ENCODE measurements at regions not wholly inside any gene's neighbourhood (a gene's known extent, or its start where the extent isn't known, plus 50 kb on each side); places are given as distances from the start of the nearest gene placed in this dataset.
"Not testable (repeated sequence)": the region's sequence is repeated elsewhere in the genome, so short reads cannot be mapped to it uniquely, and the experiment has no call there.

DNA sequence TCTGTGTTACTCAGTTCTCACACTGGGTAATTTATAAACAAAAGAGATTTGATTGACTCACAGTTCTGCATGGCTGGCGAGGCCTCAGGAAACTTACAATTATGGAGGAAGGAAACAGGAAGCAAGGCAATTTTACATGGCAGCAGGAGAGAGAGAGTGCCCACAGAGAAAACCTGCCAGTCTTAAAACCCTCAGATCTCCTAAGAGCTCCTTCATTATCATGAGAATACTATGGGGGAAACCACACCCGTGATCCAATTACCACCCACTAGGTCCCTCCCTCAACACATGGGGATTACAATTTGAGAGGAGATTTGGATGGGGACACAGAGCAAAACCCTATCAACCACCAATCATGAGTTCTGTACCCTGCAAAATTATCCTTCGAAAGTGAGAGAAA is 1180.8 kb downstream of the JRKL start:
- no peak for DNase-seq (ENCODE audit: low read depth)

DNA sequence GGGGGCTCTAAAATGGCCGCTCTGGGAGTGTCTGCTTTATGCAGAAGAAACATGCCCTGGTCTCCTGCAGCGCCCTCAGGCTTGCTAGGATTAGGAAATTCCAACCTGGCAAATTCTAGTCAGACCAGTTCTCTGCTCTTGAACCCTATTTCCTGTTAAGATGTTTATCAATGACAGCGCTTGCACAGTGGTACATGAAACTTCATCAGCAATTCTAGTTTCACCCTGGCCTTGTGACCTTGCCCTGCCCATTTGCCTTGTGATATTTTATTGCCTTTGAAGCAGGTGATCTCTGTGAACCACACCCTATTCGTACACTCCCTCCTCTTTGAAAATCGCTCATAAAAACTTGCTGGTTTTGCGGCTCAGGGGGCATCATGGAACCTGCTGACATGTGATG is 1184.0 kb downstream of the JRKL start:
- DNase-seq (ENCODE audit: low read depth), result not testable (repeated sequence)

DNA sequence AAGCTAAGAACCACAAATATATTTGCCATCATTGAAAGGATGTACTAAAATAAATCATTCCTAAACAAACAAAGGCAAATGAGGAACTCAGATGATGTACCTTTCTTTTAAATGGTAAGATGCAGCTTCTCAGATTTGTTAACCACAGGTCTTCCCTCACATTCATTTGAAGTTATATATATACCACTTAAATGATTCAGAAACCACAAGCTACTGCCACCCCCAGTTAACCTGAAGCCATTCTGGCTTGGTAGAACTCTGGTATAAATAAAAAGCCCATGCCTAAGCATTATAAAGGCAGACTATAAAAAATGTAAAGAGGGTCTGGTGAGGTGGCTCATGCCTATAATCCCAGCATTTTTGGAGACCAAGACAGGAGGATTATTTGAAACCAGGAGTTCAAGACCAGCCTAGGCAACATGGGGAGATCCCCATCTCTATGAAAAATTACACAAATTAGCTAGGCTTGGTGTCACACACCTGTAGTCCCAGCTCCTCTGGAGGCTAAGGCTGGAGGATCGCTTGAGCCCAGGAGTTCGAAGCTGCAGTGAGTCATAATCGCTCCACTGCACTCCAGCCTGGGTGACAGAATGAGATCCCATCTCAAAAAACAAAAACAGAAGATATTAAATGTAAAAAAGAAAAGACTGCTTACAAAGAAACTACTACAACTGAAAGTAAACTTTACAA is 1185.3 kb downstream of the JRKL start:
- DNase-seq (ENCODE audit: low read depth), result peak; percentile 18

DNA sequence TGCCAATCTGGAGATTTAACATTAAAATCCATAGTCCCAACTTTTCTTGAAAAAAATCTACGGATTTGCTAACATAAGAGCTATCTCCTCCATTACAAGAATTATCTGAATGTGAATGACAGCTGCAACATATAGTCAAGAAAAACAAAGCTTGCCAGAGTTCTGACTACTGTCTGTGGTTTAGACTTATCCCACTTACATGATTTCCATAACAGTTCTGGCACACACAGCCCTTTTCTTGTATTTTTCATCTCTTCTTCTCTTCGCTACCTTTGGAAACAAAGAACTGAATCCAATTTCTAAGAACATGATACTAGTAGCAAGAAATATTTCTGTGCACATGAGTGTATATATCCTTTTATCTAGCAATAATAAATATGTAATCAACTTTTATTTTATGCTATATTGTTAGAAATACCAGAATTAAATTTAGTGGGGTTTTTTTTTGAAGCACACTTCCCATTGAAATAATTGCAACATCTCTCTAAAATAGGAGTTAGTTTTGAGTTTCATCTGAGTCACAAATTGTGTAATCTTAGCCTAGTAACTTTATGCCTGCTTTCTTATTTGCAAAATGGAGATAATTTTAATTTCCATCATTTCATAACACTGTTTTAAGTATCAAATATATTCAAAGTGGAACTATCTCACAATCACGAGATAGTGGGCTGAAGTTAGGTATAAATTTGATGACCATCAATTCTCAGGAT is 1217.6 kb downstream of the JRKL start:
- peak; percentile 64 for DNase-seq (ENCODE audit: low read depth)

DNA sequence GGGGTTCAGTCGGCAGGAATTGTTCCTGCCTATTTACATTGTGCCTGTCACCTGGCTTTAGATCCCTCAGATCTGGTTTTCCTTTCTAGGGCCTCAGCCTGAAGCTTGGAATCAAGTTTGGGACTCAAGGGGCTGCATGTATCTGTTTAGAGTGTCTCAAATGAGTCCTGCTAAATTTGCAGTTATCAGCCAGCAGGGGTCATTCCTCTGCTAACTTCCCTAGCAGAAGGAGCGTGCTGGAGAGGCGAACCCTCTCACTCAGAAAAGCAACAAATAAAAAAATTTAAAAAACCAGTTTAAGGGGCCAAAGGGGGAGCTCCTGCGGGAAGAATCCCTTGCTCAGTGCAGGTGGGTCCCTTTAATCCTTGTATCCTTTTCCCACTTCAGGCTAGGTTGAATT is 1220.2 kb downstream of the JRKL start:
- DNase-seq (ENCODE audit: low read depth), result peak; percentile 14

DNA sequence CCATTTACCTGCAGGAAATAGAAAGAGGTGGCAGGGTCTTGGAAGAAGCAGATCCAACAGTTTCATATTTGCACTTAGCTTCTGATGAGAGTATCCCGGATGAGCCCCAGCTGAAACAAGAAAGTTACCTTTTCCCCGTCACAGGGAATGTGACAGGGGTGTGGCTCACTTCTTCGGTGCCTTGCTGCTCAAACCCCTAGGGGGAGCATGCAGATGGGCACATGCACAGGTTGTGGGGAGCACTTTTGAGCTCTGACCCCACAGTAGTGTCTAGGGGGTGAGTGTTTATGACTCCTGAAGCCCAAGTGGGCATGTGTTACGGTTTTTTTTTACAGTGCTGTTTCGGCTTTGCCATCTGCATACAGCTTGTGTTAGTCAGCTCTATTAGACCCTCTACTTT is 1221.0 kb downstream of the JRKL start:
- DNase-seq (ENCODE audit: low read depth), result no peak

DNA sequence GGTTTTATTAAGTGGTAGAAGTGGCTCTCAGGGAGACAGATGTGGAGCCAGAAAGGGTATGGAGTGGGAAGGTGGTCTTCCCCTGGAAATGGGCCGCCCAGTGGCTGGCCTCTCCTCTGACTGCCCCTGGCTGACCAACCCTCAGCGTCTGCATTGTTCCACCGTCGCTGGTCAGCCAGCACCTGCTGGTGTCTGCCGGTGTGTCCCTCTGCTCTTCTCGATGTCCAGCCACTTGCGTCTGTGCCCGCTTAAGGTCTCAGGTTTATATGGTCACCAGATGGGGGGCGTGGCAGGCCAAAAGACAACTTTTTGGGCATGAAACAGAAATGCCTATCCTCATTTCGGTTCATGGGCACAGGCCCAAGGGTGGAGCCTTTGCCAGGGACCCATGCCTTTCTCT is 1221.5 kb downstream of the JRKL start:
- DNase-seq (ENCODE audit: low read depth), result no peak

DNA sequence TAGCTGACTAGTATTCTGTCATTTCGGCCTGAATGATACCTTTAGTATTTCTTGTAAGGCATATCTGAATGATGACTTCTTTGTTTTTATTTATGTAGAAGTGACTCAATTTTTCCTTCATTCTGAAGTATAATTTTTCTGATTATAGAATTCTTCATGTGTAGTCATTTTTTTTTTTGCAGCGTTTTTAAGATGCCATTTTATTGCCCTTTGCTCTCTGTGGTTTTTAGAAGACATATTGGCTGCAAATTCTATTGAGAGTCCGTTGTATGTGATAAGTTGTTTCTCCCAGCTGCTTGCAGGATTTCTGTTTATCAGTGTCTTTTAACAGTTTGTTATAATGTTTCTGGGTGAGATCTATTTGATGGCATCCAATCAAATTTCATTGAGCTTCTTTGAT is 1224.8 kb downstream of the JRKL start:
- DNase-seq (ENCODE audit: low read depth), result peak; percentile 53

DNA sequence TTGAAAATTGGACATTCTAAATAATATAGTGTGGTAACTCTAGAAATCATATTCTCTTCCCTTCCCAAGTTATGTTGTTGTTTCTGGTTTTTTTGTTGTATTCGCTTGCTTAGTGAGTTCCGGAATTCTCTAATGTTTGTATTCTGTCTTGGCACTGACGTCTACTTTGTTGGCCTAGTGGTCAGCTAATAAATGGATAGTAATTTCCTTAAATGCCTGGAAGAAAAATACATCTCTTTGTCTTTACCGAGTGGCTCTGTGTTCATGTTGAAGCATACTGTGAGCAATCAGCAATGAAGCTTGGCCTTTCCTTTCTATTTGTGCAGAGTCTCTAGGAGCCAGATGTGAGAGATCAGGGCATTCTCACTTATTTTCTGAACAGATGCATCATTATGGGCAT is 1225.7 kb downstream of the JRKL start:
- no peak for DNase-seq (ENCODE audit: low read depth)

DNA sequence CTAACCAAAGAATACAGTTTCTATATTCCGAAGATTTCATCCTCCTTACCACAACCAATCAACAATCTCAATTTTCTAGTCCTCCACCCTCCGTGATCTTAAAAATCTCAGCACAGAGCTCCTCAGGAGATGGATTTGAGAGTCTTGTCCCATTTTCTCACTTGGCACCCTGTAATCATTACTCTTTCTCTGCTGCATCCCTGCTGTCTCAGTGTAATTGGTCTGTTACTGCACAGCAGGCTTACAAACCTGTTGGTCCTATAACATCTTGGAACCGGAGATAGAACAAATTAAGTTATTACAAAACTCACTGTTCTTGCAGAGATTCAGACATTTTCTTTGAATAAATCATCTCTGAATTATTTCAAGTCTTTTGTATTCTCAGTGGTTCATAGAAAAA is 1227.2 kb downstream of the JRKL start:
- no peak for DNase-seq (ENCODE audit: low read depth)

DNA sequence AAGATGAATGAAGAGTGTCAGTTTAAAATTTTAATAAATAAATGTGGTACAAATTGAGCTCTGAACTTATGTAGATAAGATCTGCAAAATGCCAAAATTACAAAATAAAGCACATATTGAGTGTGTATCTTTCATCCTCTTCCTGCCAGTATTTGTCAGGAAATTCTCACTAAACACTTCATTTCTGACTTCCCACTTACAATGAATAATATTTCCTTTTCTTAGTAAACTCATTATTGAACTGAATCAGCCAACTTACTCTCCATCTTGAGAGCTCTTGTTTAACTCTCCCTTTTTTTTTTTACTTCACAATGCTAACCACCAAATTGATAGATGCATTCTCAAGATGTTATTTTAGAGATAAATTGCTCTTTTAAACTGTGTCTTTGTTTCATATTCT is 1230.2 kb downstream of the JRKL start:
- no peak for DNase-seq (ENCODE audit: low read depth)

DNA sequence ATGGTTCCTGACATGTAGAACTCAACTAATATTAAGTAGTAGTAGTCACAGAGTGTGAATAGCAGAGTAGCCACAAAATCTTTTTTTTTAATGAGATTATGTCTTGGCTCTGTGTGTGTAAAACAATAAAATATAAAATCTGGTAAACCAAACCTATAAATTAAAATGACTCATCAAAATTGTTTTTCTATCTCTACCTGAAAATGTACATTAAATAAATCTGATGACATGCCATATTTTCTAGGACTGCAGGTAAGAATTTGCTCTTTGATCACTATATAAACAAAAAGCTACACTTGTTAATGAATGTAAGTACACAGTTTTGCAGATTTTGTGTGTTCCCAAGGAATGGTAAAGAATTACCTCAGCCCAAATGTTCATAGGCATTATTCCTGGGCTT is 1231.5 kb downstream of the JRKL start:
- DNase-seq (ENCODE audit: low read depth), result no peak

DNA sequence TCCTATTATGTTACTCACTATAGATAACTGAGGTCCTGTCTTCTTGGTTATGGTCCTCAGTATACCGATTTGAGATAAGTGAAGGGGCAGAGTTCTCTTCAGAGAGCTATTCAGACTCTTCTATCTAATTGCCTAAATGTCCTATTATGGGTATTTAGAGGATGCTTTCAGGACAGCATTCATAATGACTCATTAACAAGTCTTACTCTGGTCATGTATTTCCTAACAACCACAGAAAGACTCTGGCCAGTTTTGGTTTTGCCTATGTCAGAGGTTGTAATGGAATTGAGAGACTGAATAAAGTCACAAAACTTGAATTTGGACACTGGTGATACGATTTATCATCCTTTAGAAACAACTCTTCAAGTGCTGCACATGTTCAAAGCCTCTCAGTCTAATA is 1233.0 kb downstream of the JRKL start:
- DNase-seq (ENCODE audit: low read depth), result peak; percentile 66

DNA sequence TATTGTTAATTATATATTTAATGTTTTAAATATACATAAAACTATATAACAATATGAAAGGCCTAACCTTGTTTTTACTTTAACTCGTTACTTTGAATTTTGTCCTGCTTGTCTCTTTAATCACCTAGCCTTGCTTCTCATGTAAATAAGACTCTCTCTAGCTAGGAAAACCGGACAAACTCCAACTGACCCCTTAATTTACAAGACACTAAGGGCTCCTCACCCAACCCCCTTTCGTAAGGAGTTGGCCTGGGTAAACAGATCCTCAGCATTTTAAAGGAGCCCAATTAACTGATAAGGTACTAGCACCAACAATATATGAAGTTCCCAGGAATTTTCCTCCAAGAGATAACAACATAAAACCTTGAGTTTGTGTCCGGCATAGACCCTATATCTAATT is 1246.9 kb downstream of the JRKL start:
- not testable (repeated sequence) for DNase-seq (ENCODE audit: low read depth)

DNA sequence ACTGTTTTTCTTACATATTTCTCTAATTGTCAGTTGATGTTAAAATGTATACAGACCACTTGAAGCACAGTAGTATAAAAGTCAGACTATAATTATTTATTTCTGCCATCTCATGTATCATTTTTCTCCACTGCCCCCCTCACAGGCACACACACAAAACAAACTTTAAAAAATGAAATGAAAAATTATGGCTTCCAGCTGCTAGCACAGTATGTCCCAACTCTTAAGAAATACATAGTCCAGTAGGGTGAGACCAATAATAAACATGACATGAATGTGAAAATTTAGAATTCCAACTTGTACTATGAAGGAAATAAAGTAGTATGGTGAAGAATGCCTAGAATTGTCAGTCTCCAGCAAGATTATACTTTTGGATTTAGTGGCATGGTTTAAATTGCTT is 1247.9 kb downstream of the JRKL start:
- DNase-seq (ENCODE audit: low read depth), result no peak

DNA sequence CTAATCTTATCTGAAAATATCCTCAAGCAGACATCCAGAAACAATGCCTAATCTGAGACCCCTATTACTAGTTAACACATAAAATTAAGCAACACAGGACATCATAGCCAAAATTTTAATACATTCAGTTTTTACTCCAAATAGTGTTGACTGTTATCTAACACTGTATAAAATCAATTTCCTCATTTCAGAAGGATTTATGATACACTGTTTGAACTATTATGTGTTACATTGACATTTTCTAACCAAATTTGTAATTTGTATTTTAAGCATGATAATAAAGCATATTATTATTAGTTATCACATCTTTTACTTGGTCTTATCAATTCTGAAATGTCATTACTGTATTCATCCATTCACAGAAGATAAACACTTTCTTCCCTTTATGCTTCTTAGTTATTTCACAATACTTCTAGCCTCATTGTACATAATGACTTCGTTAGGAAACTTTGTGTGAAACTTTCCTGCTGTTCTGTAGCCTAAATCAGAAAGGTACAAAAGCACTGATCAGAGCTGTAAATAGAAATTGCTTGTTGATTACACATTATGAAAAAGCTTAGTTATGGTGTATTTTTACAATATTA is 1248.9 kb downstream of the JRKL start:
- no peak for DNase-seq (ENCODE audit: low read depth)

DNA sequence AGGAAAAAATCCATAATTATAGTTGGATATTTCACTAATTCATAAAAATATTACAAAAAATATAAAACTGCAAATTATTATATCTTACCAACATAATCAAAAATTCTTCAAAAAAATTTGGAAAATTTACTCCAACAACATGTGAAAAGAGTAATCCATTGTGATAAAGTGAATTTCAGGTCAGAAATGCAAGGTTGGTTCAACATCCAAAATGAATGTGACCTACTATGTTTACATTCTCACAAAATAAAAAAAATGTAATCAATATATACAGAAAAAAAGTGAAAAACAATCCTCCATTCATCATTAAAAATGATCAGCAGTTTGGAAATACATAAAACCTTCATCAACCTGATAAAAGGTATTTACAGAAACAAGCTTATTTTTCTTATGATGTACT is 1252.2 kb downstream of the JRKL start:
- no peak for DNase-seq (ENCODE audit: low read depth)

DNA sequence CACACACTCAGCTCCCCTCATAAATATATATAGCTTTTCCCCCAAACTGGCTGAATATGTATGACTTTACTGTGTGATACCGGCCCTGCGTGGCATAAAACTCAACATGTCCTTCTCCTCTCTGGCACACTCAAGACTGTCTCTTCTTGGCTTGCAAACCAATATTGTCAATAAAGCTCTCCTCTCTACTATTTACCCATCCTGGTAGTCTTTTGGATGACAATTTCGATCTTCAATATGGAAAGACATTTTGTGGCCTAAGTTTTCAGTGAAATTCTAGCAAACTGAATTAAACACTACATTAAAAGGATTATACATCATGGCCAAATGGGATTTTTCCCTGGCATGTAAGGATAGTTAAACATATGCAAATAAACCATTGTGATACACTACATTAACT is 1255.9 kb downstream of the JRKL start:
- DNase-seq (ENCODE audit: low read depth), result no peak

DNA sequence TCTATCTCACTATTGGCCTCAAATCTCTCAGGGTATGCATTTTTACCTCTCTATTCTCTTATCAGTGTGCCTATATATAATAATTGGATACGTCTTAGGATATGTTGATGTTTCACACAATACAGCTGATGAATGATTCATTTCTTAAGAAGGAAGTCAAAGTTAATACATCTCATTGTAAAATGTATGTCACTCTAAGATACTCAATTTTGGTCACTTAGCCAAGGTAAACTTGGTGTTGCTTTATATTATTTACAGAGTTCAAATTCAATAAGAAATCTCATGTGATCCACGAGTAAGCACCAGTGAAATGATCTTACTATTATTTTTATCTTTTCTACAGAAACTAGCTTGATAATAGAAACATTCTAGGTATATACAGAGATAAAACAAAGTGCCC is 1266.5 kb downstream of the JRKL start:
- no peak for DNase-seq (ENCODE audit: low read depth)

DNA sequence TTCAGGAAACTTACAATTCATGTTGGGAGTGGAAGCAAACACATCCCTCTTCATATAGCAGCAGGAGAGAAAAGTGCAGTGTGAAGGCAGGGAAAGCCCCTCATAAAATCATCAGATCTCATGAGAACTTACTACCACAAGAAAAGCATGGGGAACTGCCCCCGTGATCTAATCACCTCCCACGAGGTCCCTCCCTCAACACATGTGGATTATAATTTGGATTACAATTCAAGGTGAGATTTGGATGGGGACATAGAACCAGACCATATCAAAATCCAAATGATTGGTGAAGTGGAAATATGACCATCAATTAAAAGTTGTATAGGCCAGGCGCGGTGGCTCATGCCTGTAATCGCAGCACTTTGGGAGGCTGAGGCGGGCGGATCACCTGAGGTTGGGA is 1268.0 kb downstream of the JRKL start:
- no peak for DNase-seq (ENCODE audit: low read depth)

DNA sequence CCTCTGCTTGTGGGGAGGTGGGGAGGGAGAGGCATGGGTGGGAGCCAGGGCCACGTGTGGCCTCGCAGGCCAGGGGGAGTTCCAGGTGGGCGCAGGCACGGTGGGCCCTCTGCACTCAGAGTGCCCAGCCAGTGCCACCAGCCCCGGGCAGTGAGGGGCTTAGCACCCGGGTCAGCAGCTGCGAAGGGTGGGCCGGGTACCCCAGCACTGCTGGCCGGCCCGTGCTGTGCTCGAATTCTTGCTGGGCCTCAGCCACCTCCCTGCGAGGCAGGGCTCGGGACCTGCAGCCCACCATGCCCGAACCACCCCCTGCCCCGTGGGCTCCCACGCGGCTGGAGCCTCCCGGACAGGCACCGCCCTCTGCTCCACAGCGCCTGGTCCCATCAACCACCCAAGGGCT is 1277.2 kb downstream of the JRKL start:
- no peak for DNase-seq (ENCODE audit: low read depth)

DNA sequence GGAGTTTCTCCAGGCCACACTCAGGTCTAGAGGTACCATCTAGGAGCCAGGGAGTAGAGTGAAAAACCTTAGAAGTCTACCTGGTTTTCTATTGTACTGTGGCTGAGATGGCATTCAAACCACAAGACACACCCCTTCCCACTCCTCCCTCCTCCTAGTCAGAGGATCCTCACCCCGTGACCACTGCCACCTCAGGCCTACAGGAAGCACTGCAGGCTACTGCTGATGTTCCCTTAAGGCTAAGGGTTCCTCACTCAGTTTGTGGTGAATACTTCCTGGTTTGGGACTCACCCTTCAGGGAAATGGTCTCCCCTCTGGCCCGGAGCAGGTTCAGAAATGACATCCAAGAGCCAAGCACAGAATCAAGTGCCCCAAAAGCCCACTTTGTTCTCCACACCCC is 1293.9 kb downstream of the JRKL start:
- peak; percentile 17 for DNase-seq (ENCODE audit: low read depth)
